Activated T-cell treated with anti-CD3 and anti-CD28 coated beads, Interleukin-2, amount 50 U/mL, for 1 hour (primary cell): ENCODE measurements at regions not wholly inside any gene's neighbourhood (a gene's known extent, or its start where the extent isn't known, plus 50 kb on each side); places are given as distances from the start of the nearest gene placed in this dataset.
"Not testable (repeated sequence)": the region's sequence is repeated elsewhere in the genome, so short reads cannot be mapped to it uniquely, and the experiment has no call there.

ENCODE experiments used
- DNase-seq: peaks from one replicate; pipeline ENCODE4 v3.0.0-alpha.2; 2020

DNA sequence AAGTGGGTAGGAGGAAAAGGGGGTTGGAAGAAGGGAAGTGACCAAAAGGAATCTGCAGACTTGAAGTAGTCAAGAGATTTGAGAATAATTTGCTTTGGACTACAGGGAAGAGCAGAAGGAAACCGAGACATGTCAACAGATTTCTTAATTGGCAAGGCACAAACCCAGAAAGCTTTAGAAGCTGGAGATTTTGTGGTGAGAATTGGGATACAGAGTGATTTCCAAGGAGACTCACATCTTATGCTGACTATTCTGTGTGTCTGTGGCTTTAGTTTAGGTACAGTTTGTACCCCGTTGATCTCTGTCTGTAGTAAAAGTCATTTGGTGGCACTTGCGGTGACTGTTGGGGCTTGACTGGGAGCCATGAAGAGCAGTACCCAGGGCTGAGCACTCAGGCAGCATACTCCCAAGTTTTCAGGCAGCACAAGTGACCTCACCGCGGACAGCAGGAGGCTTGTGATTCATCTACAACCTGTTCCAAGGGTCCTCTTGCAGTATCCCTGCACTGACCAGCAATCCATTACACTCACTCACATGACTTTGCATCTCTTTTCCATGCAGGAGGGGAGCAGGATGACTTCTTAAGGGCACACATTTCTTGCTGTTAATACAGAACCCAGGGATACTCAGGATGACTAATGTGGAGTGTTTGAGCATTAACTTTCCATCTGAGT, 97.1 kb upstream of the TNP1 start:
- DNase-seq: no peak

DNA sequence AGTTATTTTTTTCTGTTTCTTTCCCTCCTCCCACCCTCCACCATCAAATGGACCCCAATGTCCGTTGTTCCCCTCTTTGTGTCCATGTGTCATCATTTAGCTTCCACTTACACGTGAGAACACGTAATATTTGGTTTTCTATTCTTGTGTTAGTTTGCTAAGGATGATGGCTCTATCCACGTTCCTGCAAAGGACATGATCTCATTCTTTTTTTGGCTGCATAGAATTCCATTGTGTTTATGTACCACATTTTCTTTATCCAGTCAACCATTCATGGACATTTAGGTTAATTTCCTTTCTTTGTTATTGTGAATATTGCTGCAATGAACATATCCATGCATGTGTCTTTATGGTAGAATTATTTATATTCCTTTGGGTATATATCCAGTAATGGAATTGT, 91.3 kb upstream of the TNP1 start:
- DNase-seq: no peak

DNA sequence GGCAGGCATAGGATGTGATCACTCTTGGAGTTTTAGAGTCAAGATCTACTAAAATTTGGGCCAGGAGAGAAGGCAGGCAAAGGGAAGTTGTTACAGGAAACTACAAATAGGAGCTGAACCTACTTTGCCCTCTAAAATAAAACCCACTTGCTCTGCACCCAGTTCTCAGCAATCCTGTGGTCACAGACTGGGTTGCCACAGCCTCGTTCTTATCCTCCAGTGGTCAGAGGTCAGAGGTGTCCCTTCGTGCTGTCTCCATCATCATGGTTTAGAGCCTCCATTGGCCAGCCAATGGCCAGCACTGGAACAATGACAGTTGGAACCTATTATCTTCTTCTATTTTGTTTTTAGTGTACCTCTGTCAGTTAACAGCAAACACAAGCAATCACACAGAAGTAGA, 90.7 kb upstream of the TNP1 start:
- DNase-seq: no peak

- DNase-seq: no peak
These were observed 90.0 kb upstream of the TNP1 start for GRCh38 chr2:216949700-216950413.

DNA sequence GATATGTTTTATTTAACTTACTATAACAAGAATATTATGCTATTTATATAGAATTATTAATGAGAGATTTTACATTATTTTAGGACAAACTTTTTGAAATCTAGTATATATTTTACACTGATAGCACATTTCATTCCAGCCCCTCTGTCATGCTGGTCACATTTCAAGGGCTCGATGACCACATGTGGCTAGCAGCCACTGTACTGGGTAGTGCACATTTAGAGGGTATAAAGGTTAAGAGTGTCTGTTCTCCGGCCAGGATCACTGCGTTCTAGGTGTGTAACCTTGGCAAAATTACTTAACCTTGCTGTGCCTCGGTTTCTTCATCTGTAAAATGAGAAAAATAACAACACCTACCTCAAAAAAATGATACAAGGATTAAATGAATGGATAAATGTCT, 87.2 kb upstream of the TNP1 start:
- no peak for DNase-seq

GRCh38 chr2:216944733-216945132, 84.9 kb upstream of the TNP1 start:
- no peak for DNase-seq

DNA sequence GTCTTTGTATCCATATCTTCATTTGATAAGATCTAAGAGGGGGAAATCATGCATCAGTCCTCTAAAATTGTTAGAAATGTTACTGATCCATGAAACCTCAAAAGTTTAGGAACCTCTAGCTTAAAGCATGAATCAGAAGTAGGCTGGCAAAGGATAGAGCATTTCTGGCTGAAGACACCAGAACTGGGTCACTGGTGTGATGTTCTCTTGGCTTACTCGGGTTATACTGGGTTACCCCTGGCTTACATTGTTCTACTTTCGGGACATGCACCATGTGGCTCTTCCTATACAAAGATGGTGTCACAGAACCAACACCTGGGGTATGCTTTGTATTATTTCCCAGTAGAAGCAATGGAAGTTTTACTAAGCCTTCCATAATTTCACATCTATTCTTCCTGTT, 83.2 kb upstream of the TNP1 start:
- no peak for DNase-seq

DNA sequence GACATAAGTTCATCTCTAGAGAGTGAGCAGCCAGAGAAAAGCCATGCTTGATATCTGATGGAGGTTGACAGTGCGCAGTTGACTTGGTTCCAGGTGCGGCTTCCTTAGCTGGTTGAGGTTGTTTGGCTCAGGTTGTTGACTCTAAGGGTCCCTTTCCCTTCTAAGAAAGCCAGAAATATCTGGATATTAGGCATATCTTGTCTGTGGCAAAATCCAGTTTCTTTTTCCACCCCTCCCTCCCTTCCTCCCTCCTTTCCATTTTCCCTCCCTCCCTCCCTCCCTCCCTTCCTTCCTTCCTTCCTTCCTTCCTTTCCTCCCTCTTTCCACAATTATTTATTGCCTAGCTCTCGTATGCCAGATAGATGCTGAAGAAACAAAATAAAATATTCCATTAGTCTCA, 82.6 kb upstream of the TNP1 start:
- DNase-seq: no peak

DNA sequence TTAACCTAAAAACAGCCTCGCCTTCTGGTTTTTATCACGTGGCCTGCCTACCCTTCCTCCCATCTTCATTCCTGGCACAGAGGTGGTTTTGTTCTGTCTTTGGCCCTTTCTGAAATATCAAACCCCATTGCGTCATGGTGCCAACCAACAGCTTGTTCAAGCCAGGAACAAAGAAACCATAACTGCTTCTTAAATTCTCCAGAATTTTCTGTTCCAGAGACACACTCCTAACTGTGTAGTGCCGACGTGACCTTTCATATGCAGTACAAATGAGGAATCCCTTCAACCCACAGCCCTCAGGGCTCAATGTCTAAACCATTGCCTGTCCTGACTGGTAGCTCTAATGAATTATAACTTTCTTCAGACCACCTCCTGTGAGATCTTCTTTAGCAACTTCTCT, 82.2 kb upstream of the TNP1 start:
- DNase-seq: no peak

DNA sequence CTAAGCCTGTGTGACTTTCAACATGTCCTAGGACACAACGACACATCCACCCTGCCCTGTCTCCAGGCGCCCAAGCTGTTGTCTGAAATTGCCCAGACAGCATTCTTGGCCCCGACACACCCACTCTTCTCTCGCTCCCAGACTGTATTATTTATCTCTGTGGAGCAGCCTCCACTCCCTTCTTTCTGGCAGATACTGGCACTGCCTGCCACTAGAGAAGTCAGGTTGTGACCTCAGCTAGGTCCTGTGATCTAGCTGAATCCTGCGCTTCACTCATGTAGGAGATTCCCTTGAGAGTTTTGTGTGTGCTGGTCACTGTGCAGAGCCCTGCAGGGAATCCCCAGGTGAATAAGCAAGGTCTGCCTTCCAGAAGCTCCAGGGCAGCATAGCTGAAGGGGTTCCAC, 77.1 kb upstream of the TNP1 start:
- no peak for DNase-seq

DNA sequence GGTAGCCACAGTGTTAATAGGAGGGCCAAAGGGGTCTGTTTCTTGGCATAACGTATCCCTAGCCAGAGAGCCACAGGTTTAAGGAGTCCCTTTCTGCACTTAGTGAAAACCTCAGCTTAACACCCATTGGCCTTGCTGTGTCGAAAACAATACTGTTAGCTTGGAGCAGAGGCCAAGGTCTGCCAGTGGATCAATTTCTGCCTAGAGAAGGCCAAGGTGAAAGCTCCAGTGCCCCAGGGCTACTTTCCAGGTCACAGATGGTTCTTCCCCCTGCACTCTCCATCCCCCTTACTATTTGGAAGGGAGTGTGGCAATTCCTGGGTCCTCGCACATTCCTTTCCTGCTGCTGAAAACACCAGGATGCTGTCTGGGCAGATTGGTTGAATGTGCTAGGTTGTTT, 74.8 kb upstream of the TNP1 start:
- no peak for DNase-seq

DNA sequence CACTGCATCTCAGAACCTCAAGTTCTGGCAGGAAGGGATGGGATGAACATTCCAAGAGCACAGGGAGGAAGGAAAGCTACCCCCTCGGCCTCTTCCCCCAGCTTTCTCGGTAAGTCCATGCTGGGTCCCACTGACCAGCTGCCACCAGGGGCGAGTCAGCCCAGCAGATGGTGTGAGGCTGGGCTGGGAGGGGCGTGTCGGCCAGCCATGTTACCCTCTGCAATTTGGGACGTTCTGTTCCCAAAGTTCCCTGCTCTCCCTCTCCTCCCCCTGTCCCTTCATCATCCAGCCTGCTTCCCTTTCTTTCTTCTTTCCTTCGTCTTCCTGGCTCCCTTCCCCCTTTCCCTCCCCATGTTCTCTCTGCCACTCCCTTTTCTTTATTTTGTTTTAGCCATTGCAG, 74.3 kb upstream of the TNP1 start:
- no peak for DNase-seq

- DNase-seq: no peak
These were observed 73.1 kb upstream of the TNP1 start for GRCh38 chr2:216932863-216933548.

DNA sequence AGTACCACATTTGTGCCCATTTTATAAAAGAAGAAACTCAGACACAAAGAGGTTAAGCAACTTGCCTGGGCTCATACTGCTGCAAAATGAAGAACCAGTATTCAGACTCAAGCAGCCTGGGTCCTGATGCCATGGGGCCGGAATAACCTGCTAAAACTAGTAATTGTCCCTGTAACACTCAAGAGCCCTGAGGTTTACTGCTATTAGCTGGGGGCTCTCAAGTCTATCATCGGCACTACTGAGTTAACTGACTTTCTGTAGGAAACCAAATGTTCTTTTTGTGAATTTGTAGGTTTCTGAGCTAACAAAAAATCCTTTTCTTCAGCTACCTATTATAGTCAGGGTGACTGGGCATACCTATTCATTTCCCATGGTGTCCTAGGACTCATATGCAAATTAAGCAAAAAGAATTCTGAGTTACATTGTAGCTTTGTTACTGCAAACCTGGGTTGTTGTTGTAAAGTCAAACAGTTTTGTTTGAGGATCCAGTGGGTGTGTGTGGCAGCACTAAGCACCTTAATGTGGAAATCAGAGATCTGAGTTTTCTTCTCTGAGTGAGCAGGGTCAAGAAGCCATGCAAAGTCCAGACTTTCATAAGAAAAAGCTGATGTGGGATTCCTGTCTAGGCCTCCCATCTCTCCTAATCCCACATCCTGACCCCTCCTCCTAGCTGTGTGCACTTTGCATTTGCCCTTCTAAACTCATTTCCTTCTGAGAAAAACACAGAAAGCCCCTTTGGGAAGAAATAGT, 72.4 kb upstream of the TNP1 start:
- no peak for DNase-seq

- no peak for DNase-seq
These were observed 70.9 kb upstream of the TNP1 start for GRCh38 chr2:216930716-216931115.

DNA sequence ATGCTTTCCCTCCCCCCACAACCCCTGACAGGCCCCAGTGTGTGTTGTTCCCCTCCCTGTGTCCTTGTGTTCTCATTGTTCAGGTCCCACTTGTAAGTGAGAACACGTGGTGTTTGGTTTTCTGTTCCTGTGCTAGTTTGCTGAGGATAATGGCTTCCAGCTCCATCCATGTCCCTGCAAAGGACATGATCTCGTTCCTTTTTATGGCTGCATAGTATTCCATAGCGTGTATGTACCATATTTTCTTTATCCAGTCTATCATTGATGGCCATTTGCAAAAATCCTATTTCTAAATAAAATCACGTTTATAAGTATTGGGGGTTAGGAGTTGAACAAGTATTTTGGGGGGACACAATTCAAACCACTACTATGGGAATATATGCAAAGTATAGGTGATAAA, 69.5 kb upstream of the TNP1 start:
- DNase-seq: not testable (repeated sequence)

DNA sequence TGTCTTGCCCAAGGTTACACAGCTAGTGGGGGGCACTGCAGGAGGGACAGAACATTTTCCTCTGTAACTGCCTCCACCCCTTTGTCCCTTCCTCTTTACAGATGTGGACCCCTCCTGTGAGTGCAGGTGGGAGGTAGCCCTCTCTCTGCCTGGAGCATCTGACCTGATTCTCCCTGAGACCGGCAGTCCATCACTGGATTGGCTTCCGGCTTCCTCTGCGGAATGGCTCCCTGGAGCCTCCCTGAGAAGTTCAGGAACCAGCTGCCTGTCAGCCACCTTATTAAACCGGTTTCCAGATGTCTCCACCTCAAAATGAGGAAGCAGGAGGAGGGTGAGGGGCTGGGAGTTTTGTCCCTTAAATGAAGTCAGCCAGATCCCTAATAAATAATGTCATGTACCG, 67.3 kb upstream of the TNP1 start:
- DNase-seq: no peak

GRCh38 chr2:216925636-216926366, 65.9 kb upstream of the TNP1 start:
- no peak for DNase-seq

GRCh38 chr2:216925006-216925405, 65.1 kb upstream of the TNP1 start:
- DNase-seq: no peak

GRCh38 chr2:216923706-216924105, 63.8 kb upstream of the TNP1 start:
- DNase-seq: no peak

GRCh38 chr2:216922175-216922780, 62.4 kb upstream of the TNP1 start:
- DNase-seq: no peak

GRCh38 chr2:216920937-216921456, 61.1 kb upstream of the TNP1 start:
- no peak for DNase-seq
